ENCODE measurements at regions not wholly inside any gene's neighbourhood (a gene's known extent, or its start where the extent isn't known, plus 50 kb on each side); places are given as distances from the start of the nearest gene placed in this dataset.

- FAIRE-seq: no peak
- Histone ChIP-seq H3K4me3 (no peak overlapping the region), H3K27ac (no peak overlapping the region), H3K4me1 (no peaks in the 10 kb centered on the region), H3K4me2 (no peak overlapping the region), H3K9me3 (no peaks in the 10 kb centered on the region)
- ChIA-PET CTCF (interaction anchor here (1.0 kb wide), 1 partner anchor 35 kb away, joined by 3 read pairs; no protein-coding TSS in a partner anchor), POLR2A (no interaction called here)
- TF ChIP-seq NFE2L2 (conservative IDR thresholded peaks at IDR 0.05; ENCODE audit: low read length) (no peak), HOXA7 (CRISPR knock-in tag; IDR thresholded peaks at IDR 0.05) (no peak), EP300 (IDR thresholded peaks at IDR 0.05) (no peak), BCL3 (IDR thresholded peaks at IDR 0.05) (no peak), MAFK (IDR thresholded peaks at IDR 0.05; ENCODE audit: partially characterized antibody) (peak; percentile 66), ZSCAN20 (CRISPR knock-in tag; IDR thresholded peaks at IDR 0.05) (no peak), ATOH8 (CRISPR knock-in tag; IDR thresholded peaks at IDR 0.05; ENCODE audit: low read depth) (no peak)
- no peak for DNase-seq (ENCODE audit: low read depth in 1 of 2, low spot score in 1 of 2)
- WGBS (ENCODE audit: missing lambda C conversion rate): 7% methylated on average over 1 of the region's 1 CpG
- ATAC-seq: no peak
Measured at GRCh38 chr9:84432746-84433145, 92.2 kb upstream of the SLC28A3 start.

GRCh38 chr9:84435902-84436301, 95.3 kb upstream of the SLC28A3 start:
- CTCF ChIA-PET: no interaction called here
- POLR2A ChIA-PET: no interaction called here

GRCh38 chr9:84436386-84437109, 96.0 kb upstream of the SLC28A3 start:
- TF ChIP-seq MAZ (IDR thresholded peaks at IDR 0.05; ENCODE audit: borderline replicate concordance, low read depth, low read length) (no peak), HES2 (IDR thresholded peaks at IDR 0.05) (no peak), EHMT2 (IDR thresholded peaks at IDR 0.05; ENCODE audit: low read depth) (no peak), REST (IDR thresholded peaks at IDR 0.05) (no peak), NPAS2 (CRISPR knock-in tag; IDR thresholded peaks at IDR 0.05; ENCODE audit: borderline replicate concordance) (no peak), HOXB5 (CRISPR knock-in tag; IDR thresholded peaks at IDR 0.05) (no peak), KDM5A (IDR thresholded peaks at IDR 0.05) (no peak), EP300 (IDR thresholded peaks at IDR 0.05) (no peak), SMC3 (IDR thresholded peaks at IDR 0.05) (no peak)
- ATAC-seq (no peak), DNase-seq (ENCODE audit: low read depth in 1 of 2, low spot score in 1 of 2) (no peak), FAIRE-seq (no peak)
- Histone ChIP-seq H3K27ac (no peak overlapping the region), H3K9me3 (no peaks in the 10 kb centered on the region), H3K4me1 (no peaks in the 10 kb centered on the region), H3K4me3 (no peak overlapping the region), H3K4me2 (no peak overlapping the region)
- WGBS (ENCODE audit: missing lambda C conversion rate): 27% methylated on average over 5 of the region's 5 CpGs
- POLR2A ChIA-PET: no interaction called here
- CTCF ChIA-PET: interaction anchor here (0.9 kb wide), 1 partner anchor 12 kb away, joined by 3 read pairs; no protein-coding TSS in a partner anchor

More at GRCh38 chr9:84435902-84436301, 95.3 kb upstream of the SLC28A3 start:
- ATAC-seq (no peak), FAIRE-seq (no peak), DNase-seq (ENCODE audit: low read depth in 1 of 2, low spot score in 1 of 2) (no peak)
- Histone ChIP-seq H3K9me3 (no peaks in the 10 kb centered on the region), H3K27ac (no peak overlapping the region), H3K4me3 (no peak overlapping the region), H3K4me2 (no peak overlapping the region), H3K4me1 (no peaks in the 10 kb centered on the region)
- 5% methylated on average over 6 of the region's 6 CpGs for WGBS (ENCODE audit: missing lambda C conversion rate)
- TF ChIP-seq CBX2 (IDR thresholded peaks at IDR 0.05; ENCODE audit: borderline replicate concordance, low read depth): no peak
- TF ChIP-seq MAFK (IDR thresholded peaks at IDR 0.05; ENCODE audit: partially characterized antibody): peak; percentile 26

Data from A549 (cell line).